ENCODE measurements at regions not wholly inside any gene's neighbourhood (a gene's known extent, or its start where the extent isn't known, plus 50 kb on each side); places are given as distances from the start of the nearest gene placed in this dataset.

GRCh38 chr6:150725795-150726194 lies 126.1 kb downstream of the PLEKHG1 start:
- no peak for TF ChIP-seq FOXM1 (IDR thresholded peaks at IDR 0.05; ENCODE audit: borderline replicate concordance)
- TF ChIP-seq SUZ12 (IDR thresholded peaks at IDR 0.05) = no peak
- TF ChIP-seq ARNT (IDR thresholded peaks at IDR 0.05) = no peak
- no peak for TF ChIP-seq SP1 (IDR thresholded peaks at IDR 0.05)
- TF ChIP-seq TARDBP (IDR thresholded peaks at IDR 0.05) = no peak
- 0 out of 2 replicates have a peak, but pooled peaks have one; percentile 19 for TF ChIP-seq PKNOX1 (IDR thresholded peaks at IDR 0.05)
- TF ChIP-seq FOXA1 (IDR thresholded peaks at IDR 0.05) = no peak
- TF ChIP-seq FOXK2 (IDR thresholded peaks at IDR 0.05) = no peak
